DMS114 treated with DMSO at 0.1 percent for 48 hours (cell line): ENCODE measurements at regions not wholly inside any gene's neighbourhood (a gene's known extent, or its start where the extent isn't known, plus 50 kb on each side); places are given as distances from the start of the nearest gene placed in this dataset.

ENCODE experiments used
- DNase-seq: peaks from one replicate; lab custom pipeline; 2025; ENCODE audit not compliant: unreplicated experiment; lab: John Stamatoyannopoulos, UW

DNA sequence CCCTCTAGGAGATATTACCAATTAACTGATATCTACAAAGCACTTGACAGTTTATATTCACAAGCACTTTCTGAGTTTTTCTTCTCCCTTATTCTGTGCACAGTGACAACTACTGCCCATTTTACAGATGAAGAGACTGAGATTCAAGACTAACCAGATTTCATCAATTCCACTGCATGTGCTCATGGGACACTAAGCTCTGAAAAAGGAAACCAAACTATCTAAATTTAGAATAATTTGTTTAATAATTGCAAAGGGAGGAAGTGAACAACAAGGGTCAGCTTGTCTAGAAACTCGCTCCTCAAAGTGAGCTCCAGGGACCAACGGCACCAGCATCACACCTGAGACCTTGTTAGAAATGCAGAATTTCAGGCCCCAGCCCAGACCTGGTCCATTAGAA lies 50.8 kb upstream of the MYLIP start:
- no peak for DNase-seq

DNA sequence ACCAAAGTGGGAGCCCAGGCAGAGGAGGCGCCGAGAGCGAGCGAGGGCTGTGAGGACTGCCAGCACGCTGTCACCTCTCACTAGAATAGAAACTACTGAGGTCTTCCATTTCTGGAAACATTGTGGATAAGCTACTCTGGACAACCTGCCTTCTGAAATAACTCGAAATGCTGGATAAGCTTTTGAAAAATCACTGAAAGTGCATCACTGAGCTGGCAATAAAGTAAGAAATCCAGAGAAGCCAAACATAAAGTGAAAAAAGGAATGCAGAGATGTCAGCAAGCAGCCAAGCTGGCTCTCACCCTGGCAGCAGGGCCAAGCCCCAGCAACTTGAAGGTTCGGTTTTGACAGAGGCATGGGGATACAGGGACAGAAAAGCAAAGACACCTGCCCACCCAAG lies 59.2 kb upstream of the MYLIP start:
- no peak for DNase-seq

DNA sequence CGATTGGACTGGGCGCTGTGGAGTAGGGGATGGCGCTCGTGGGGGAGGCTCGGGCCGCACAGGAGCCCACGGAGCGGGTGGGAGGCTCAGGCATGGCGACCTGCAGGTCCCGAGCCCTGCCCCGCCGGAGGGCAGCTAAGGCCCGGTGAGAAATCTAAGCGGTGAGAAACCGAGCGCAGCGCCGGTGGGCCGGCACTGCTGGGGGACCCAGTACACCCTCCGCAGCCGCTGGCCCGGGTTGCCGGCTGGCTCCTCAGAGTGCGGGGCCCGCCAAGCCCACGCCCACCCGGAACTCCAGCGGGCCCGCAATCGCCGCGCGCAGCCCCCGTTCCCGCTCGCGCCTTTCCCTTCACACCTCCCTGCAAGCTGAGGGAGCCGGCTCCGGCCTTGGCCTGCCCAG lies 59.7 kb upstream of the MYLIP start:
- no peak for DNase-seq

DNA sequence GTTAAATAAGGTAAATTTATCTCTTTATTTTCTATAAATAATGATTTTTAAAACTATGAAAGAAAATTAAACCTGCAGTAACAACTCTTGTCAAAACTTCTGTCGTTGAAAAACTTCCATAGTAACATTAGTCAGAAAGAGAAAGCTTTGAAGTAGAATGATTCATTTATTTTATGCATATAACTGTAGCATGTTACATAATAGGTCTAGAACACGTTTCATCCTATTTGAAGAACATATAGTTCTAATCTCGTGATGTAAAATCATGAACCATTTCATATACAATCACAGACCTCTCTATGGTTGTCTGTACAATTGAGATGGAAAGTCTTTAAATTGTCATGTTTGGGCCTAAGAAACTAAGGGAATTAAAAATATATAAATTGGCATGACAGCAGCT lies 61.3 kb upstream of the MYLIP start:
- no peak for DNase-seq

DNA sequence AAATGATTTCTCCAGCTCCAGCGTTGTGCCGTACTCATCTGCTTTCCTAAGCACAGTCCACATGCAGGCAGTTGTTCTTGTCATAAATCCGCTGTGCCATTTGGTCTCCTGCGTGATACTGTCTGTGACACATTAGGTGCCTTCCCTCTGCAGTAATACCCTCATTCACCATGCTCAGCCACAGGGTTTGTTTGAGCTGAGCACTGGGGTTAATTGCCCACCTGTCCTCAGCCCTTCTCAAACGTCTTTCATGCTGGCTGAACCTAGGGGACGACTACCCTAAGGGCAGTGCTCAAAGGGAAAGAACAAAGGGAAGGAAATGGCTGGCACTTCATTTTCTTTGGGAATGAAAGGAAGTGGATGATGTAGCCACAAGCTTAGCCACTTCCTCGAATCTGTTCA lies 64.2 kb upstream of the MYLIP start:
- no peak for DNase-seq

DNA sequence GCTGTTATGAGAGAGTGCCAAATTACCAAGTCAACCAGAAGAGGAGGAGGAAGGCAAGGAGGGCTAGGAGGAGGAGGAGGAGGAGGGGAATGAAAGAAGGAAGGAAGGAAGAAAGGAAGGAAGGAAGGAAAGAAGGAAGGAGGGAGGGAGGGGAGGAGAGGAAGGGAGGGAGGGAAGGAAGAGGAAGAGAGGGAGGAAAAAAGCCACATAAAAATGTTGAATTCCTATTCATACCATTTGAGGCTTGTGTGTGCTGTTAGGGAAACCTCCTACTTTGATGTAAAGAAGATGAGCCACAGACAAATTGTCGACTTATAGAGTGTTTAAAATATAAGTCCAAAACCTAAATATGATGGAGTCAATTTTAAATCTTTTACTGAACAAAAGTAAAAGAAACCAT lies 65.3 kb upstream of the MYLIP start:
- no peak for DNase-seq

DNA sequence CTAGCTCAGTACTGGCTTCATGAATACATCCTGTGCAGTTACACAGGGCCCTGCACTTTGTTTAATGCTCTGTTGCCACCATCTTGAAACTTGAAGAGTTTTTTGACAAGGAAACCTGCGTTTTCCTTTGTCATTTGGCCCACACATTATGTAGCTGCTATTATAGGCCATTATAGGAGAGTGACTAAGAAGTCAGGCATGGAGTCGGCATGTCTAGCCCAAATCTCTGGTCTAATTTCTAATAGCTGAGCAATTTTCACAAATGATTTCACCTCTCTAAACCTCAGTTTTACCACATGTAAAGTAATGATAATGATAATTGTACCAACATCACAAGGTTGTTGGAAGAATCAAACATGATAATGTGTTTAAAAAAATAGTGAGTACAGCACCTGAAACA lies 67.1 kb upstream of the MYLIP start:
- DNase-seq, result no peak

DNA sequence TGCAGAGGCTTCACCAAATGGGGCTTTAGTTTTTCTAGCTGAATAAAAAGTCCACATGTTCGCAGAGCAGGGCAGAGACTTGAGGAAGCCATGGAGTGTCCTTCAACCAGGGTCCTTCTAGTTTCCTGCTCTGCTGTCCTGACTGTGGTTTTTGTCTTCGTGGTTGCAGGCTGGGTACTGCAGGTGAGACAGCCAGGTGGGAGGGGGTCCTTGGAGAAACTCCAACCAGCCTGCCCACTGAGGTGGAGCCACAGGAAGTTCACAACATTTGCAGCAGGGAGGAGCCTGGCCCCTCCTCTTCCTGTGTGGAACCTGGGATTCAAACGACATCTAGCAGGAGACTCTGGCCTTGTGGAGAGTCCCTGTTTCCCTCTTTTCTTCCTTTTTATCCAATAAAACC lies 68.8 kb upstream of the MYLIP start:
- no peak for DNase-seq

DNA sequence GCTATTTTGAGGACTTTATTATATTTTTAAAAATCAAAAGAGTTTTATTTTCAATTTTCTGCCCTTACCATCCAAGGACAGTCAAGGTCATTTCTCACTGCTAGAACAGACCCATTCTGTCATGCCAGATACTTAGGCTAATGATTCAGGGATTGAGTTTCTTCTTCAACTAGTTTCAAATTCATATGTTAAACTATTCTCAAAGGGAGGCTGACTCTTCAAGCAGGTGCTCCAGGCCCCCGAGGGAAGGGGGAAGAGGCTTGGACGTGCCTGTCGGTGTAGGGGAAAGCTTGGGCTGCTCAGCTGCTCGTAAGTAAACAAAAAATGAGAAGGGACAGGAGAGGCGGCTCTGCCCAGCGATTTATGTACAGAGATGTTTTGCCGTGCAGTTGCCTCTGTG lies 69.4 kb upstream of the MYLIP start:
- no peak for DNase-seq

DNA sequence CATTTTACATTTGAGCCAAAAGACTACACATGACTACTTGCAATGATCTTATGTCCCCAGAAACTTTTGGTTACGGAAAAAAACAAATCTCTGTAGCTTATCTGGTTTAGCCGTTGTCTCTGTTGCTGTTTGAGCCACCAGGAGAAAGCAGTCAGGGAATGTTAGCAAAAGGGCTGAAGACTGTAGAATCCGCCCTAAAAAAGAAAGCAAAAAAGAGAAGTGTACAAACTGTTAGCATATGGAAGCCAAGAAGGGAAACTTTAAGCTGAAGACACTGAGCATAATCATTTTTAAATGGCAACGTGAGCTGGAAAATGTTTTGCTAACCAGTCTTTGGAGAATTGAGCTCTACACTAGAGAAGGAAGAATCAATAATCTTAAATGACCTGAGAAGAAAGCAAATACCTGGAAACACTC lies 69.9 kb upstream of the MYLIP start:
- no peak for DNase-seq

DNA sequence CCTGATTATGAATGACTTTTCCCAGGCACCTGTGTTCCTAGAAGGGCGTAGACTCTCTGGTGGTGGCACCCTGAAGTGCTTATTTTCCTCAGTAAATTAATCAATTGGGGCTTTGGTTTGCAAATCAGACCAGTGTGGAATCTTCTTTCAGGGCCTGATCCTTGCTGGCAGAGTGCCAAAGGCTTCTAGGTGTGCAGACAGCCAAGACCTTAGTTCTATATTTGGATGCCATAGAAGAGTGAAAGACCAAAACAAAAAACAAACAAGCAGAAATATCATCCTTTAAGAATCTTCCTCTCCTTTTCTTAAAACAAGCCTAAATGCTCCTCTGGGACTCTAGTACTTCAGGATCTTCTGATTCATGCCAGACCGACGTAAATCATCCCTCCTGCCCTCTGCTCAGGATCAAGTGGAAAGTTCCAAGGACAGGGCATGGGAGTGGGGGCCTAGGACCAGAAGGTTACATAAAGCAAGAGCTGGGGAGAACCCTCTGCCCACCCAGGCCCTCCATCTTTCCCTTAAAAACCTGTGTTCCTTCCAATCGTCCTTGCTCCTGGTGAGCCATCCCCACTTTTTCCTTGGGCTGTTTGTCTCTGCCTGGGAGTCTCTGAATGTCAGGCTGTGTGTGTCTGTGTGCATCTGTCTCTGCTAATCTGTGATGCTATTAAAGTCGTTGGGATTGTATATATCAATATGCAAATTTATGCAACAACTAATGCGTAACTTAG lies 70.5 kb upstream of the MYLIP start:
- no peak for DNase-seq

DNA sequence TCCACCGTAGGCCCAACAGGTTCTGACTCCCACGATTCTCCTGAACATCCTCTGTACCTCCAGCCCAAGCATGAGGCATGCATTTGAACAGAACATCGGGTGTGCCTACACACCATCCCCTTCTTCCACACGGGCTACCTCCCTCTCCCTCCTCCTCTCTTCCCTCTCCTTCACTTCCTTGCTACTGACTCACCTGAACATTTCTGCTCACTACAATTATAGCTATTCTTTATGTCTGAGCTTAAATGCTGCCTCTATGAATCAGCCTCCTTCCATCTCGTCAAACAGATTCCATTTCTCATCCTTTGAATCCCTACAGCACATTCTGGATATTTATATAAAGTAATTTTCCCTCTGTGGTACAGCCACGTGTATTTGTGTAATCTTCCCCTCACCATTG lies 71.4 kb upstream of the MYLIP start:
- no peak for DNase-seq

DNA sequence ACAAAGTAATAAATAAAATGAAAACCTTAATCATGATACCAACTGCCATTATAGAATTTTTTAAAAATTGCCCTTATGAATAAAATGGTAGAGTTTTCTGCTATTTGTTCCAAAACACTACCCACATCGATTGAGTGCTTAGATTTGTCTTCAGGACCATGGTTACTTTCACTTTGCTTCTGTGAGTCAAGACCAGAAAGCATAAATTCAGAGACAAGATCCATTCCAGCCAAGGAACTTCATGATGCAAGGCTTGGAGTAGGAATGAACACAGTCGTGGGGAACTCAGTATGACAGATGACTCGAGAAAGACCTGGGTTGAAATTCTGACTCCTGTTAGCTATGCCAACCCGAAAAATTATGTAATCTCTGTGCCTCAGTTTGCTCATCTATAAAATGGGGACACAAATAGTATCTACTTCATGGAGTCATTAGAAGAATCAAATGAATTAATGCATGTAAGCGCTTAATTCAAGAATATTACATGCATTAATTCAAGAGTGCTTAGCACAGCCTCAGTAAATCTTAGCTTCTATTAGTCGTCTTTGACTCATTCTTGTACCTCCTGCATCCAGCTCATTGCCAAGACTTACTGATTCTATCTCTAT lies 72.5 kb upstream of the MYLIP start:
- no peak for DNase-seq

DNA sequence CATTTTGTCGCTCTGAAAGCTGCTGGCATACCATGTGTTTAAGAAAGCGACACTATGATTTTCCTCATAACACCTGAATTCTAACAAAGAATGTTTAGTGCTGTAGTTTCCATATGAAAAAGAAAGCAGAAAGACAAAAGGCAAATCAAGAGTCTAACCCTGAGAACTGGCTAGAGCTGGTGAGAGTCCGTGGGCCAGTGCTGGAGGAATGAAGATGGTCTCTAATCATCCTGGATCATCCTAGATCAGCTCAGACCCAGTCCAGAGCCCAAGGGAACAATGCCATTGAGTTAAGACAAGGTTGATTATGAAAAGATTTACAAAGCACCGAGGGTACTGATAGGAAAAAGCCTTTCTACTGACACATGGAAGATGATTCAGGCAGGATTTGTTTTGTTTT lies 73.0 kb upstream of the MYLIP start:
- DNase-seq, result no peak

DNA sequence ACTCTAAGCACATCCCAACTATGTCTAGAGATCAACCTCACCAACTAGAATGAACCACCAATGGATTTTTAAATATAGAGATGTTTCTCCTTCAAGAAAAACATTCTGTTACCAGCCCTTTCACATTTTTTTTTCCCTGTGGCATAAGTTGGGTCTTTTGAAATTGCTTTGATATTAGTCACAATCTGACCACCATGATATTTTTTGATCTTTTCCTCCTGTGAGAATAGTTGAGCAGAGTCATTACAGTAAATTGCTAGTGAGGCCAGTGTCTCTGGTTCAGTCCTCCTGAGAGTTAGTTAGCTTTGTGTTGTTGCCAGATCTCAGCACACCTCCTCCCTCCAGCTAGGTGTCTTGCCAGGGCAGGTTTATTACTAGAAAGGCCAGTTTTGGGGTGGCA lies 79.7 kb upstream of the MYLIP start:
- DNase-seq, result no peak

DNA sequence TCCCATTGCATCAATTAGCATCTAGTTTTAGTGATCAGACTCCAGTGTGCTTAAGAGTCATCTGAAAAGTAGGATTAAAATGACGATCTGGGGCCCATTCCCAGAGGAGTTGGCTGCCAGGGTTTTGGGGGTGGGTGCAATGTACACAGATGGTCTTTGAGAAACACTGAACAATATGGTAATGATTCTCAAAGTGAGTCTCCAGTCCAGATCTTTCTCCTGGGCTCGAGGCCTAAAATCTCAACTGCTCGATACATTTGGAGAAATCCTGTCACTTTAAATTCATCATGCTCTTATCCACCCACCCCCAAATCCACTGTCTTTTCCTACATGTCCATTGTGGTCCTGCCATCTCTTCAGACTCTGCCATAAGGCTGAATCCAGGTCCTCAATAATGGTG lies 80.7 kb upstream of the MYLIP start:
- DNase-seq, result no peak

DNA sequence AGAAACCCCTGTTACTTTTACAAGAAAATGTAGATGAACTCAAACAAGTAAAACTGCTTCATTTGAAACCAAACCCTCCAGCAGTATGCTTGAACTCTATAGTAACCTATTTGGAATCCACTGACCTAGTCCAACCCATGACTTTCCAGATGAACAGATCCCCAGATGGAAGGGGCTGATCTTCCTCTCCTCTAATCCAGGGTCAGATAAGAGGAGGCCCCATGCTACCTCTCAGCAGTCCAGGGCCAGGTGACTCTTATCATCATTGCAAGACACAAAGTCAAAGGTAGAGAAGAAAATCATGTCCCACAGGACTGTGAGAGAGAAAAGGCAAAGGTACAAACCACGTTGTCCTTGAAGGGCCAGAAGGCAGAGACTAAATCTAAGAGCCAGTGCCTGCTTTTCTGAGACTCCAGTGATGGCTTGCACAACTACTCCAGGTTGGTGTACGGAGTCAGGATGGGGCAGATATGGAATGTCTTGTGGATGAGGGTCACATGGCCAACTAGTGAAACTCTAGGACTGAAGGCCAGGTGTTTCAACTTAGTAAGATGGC lies 81.4 kb upstream of the MYLIP start:
- no peak for DNase-seq

DNA sequence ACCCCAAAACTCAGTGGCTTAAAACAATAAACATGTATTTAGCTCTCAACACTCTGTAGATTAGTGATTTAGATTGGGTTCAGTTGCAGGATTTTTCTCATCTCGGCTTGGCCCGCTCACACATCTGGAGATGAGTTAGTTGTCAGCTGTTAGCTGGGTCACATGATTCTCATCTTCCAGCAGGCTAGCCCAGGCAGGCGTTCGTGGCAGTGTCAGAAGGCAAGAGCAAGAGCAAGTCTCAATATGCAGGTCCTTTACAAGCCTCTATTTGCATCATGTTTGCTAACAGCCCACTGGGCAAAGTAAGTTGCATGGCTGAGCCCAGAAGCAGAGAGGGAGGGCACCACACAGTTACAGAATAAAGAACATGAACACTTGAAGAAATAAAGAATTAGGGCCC lies 83.6 kb upstream of the MYLIP start:
- DNase-seq, result no peak

DNA sequence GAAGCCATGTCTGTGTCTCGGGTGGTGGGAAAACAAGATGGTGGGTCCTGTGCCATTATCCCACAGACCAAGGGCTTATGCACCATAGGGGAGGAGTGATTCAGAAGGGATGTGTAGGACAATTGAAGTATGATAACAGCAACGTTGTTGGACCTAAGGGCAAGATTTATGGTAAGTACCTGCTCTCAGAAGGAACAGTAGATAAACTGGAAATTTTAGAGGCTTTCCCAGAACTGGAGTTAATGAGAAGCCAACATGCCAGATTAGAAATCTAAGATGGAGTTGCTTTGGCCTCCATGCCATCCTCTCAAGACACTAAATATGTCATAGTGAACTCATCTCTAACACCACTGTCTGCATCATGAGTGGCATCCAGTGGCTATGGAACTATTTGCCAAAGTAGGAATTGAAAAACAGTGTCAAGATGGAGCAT lies 84.7 kb upstream of the MYLIP start:
- no peak for DNase-seq

DNA sequence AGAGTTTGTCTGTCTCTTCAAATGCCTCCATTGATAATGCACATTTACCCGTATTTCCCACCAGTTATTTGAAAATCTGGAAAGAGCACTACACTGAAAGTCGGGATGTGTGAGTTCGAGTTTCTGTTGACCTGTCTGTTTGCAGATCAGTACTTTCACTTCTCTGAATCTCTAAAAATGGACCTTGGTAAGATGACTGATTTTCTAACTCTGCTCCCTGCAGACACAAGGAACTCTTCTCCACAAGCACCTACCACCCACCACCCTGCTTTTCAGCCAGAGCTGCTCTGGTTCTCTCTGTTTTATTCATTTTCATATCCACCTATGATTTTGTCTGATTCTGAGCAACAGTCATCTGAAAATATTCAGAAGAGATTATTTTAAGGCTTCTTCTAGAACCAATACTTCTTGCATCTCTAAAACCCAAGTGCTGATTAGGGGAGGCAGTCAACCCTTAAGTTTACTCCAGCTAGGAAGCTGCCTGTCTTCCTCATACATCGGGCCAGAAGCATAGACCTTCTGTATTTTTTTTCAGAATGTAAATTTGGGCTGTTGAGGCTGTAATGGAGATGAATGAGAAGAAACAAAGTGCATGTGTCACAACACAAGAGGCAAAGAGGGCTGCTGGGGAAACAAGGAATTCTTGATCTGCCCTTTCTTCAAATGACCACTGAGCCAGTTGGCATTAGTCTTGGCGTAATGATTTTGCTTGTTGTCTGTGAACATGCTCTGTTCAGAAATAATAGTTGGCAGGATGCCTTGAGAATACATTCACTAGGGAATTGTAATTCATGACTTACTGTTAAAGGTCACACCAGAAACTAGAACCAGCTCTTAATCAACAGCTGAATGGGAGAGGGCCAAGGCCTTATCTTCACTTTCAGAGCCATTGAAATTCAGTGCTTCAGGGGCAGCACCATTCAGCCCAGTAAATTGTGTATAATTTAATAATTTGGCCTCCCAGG lies 85.4 kb upstream of the MYLIP start:
- no peak for DNase-seq

DNA sequence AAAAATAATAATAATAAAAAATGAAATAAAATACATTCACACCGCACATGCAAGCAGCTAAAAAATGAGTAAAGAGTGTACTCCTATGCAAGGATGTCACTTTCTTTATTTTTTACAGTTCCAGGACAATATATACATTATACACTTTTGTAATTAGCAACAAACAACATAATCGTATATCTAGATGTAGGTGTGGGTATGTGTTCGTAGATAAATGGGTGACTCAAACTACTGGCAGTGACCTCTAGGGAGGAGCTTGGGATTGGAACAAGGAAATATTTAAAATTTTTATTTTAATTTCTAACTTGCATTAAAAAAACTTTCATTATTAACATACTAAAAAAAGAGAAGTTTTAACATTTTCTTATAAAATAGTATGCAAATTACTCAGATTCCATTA lies 86.1 kb upstream of the MYLIP start:
- DNase-seq, result no peak

DNA sequence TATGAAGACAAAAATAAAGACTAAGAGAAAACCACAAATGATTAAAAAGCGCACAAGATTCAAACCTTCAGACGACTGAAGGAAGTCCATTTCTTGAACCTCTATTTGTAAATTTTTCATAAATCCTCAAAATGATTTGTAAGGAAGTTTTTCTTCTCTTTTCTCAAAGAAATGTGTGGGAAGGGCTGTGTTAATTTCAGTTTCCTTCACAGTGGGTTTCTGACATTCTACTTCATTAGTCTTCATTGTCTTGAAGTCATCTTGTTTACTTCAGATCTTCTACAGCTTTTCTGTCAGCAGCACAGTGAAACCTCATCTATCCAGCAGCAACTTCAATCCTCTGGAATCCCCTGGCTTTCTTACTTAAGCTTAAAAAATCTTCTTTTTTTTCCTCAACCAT lies 87.6 kb upstream of the MYLIP start:
- DNase-seq, result no peak
